ENCODE measurements at regions not wholly inside any gene's neighbourhood (a gene's known extent, or its start where the extent isn't known, plus 50 kb on each side); places are given as distances from the start of the nearest gene placed in this dataset.

DNA sequence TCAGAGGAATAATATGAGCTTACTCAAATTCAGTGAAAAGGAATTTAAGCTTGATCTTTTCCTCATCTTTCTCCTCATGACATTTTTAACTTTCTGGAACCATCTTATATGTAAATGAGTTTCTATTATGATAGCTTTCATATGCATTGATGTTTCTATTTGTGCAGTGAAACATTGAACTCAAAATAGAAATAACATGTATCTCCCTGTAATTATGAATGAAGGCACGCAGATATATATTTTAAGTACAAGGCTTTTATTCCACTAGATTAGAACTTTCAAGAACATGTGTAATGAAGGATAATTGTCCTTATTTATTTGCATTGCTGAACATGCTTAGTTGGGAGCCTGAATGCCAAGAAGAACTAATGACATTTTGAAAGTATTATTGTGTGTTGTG is 1391.7 kb upstream of the MIR17HG start:
- TF ChIP-seq GATA1 (IDR thresholded peaks at IDR 0.05; ENCODE audit: low read depth, low read length) (no peak), POLR2A (IDR thresholded peaks at IDR 0.05; ENCODE audit: low read length) (no peak)
- DNase-seq: no peak

DNA sequence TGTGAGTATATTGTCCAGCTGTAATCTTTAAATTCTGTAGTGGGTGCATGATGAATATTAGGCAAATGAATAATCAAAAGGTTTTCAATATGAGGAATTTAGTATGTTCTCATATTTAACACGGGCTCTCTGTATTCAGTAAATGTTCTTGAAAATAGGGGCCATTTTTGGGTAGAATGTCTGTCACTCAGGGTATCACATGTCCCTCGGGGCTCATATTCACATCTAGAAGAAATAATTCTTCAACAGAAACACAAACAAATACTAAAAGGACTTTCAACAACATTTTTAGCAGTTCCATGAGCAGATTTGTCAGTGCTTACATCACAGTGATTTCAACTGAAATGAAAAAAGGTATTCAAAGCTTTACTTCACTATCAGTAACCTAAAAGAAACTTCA is 1388.4 kb upstream of the MIR17HG start:
- no peak for DNase-seq
- no peak for TF ChIP-seq GATA1 (IDR thresholded peaks at IDR 0.05; ENCODE audit: low read depth, low read length)

DNA sequence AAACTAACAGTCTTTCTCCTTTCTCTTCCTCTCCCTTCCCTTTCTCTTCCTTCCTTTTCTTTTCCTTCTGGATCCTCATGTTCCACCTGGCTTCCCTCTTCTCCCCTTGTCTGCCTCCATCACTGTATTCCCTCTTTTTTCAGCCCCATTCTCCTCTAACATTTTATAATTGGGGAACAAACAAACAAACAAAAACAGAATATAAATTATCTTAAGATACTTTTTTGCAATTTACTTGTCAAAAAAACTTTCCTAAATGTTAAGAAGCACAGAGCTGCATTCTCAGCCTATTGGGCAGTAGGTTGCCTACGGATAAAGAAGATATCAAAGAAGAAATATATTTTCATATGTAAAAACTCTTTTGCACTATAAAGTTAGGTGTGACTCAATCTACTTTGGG is 1382.2 kb upstream of the MIR17HG start:
- no peak for TF ChIP-seq POLR2A (IDR thresholded peaks at IDR 0.05; ENCODE audit: low read length)
- TF ChIP-seq GATA1 (IDR thresholded peaks at IDR 0.05; ENCODE audit: low read depth, low read length): no peak
- DNase-seq: no peak

DNA sequence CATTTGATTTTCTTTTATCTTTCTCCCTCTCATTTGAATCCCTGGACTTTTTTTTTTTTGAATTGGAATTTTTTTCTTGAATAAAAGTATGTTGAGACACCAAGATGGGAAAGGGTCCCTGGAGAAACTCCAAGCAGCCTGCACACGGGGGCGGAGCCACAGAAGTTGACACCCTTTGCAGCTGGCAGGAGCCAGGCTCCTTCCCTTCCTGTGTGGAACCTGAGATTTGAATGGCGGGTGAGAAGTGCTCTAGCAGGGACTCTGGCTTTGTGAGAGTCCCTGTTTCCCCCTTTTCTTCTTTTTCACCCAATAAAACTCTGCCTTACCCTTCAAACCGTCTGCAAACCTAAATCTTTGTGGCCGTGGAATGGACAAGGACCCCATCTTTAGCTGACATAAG is 1381.0 kb upstream of the MIR17HG start:
- DNase-seq: no peak
- TF ChIP-seq GATA1 (IDR thresholded peaks at IDR 0.05; ENCODE audit: low read depth, low read length) (no peak), POLR2A (IDR thresholded peaks at IDR 0.05; ENCODE audit: low read length) (no peak)

DNA sequence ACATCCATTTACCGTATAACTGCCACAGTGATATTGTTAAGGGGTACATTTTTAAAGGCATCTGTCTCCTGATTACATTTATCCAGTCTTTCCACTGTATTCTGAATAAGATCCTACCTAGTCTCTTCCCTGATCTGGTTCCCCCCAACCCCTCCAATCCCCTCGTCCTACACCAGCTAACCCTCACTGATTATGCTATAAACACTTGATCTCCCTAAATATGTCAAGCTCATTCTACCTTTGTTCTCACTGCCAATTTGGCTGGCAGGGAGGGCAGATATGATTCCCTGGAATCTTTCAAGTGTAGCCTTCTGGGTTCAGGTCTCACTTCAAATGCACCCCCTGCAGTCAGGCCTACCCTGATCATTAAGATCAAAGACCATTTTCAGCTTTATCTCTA is 1379.8 kb upstream of the MIR17HG start:
- no peak for DNase-seq
- TF ChIP-seq GATA1 (IDR thresholded peaks at IDR 0.05; ENCODE audit: low read depth, low read length) (no peak), POLR2A (IDR thresholded peaks at IDR 0.05; ENCODE audit: low read length) (no peak)

DNA sequence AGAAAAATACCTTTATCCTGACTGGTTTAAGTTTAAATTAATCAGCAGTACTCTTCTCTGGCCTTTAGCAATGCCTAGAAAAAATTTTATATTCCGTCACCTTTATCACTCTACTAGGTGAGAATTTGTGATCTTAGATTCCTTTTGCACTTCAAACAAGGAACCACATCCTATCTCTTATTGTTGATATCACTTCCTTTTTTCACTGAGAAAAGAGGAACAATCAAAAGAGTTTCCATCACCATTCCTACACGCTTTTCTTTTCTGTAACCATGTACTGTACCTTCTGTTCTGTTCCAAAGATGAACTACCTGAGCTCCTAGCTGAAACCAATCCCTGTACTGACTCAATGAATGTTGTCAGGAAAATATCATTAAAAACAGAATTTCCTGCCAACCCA is 1379.0 kb upstream of the MIR17HG start:
- TF ChIP-seq GATA1 (IDR thresholded peaks at IDR 0.05; ENCODE audit: low read depth, low read length): no peak
- TF ChIP-seq POLR2A (IDR thresholded peaks at IDR 0.05; ENCODE audit: low read length): no peak
- DNase-seq: no peak

DNA sequence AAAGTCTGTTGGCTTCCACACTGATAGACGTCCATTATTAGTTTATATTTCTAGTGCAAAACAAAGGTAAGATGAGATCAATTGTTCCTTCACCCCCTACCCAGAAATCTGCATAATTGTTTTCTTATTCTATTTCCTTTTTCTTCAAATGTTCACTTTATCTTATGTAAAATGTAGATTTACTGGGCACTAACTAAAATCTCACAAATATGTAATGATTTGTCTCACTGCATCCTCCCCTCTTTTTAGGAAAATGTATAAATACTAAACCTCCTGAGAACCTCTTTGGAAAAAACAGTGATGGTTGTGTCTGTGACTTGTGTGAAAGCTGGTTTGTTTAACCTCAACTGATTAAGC is 1377.2 kb upstream of the MIR17HG start:
- no peak for DNase-seq
- TF ChIP-seq GATA1 (IDR thresholded peaks at IDR 0.05; ENCODE audit: low read depth, low read length) (no peak), POLR2A (IDR thresholded peaks at IDR 0.05; ENCODE audit: low read length) (no peak)

DNA sequence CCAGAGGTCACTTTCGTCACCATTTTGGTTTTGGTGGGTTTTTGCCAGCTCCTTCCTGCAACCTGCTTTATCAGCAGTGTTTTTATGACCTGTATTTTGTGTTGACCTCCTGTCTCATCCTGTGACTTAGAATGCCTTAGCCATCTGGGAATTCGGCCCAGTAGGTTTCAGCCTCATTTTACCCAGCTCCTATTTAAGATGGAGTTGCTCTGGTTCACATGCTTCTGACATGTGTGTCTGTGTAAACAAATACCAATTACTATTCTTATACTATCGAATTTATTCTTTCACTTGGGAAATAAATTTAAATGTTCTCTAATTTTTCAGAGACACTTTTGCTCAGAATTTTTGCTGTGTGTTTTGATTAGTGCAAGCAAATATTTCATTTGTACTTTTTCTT is 1370.3 kb upstream of the MIR17HG start:
- DNase-seq: no peak
- TF ChIP-seq POLR2A (IDR thresholded peaks at IDR 0.05; ENCODE audit: low read length) (no peak), GATA1 (IDR thresholded peaks at IDR 0.05; ENCODE audit: low read depth, low read length) (no peak)

DNA sequence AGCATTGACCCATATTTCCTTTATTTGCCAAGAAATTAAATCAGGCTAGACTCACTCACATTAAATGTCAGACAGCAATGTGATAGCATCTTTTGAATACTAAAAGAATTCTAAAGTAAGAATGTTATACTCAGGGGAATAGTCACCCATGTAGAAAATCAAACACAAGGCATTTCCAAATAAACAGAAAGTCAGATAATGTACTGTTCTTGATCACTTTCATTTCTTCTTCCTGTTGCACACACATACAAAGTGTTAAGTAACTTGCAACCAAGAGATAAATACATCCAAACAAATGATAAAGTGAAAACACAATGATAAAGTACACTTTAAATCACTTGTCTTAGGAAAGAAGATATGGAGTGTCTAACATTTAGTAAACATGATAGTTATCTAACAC is 1366.6 kb upstream of the MIR17HG start:
- TF ChIP-seq GATA1 (IDR thresholded peaks at IDR 0.05; ENCODE audit: low read depth, low read length) (no peak), POLR2A (IDR thresholded peaks at IDR 0.05; ENCODE audit: low read length) (no peak)
- DNase-seq: no peak

DNA sequence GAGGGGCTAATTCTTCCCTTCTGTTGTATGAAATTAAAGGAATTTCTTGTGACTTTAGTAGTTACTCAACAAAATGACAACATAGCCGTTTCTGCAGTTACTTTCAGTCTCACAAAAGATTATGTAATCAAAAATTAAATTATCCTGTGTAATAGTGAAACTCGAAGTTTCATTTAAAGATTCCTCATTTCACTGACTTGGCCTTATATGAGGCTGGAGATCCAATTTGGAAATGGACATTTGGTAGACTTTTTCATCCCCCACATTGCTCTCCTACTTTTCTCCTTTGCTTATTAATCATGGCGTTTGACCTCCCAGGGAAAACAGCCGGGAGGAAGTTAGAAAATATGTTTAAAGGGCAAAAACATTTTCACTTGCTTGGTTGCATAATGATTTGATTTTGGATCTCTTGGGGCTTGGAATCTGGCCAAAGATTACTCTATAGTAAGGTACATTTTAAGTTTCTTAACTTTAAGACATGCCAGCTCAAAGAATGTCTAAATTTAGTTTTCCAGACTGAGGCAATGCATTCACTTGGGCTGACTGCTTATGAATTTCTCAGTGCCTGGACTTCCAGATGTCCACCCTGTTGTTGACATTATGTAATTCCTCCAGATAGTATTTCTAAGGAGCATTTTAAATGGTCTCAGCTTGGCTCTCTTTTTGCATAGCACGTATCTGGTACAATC is 1364.9 kb upstream of the MIR17HG start:
- DNase-seq: no peak
- TF ChIP-seq POLR2A (IDR thresholded peaks at IDR 0.05; ENCODE audit: low read length) (no peak), GATA1 (IDR thresholded peaks at IDR 0.05; ENCODE audit: low read depth, low read length) (no peak)

DNA sequence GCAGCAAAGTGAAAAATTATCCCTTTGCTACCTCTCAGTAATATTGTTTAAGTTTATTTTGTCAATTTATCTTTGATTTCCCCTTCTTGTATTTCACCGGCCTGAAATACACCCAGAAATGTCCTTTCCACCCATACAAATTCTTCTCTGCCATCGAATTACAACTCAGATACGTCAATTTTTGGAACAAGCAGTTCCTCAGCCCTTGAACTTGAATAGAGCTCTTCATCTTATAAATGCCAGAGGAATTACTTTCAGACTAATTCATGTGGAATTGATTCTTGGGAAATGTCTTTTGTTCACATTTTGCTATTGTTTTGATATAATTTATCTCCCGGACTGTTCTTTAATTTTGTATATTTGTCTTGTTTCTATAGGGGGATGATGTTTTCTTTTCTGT is 1359.3 kb upstream of the MIR17HG start:
- DNase-seq: no peak
- no peak for TF ChIP-seq POLR2A (IDR thresholded peaks at IDR 0.05; ENCODE audit: low read length)
- TF ChIP-seq GATA1 (IDR thresholded peaks at IDR 0.05; ENCODE audit: low read depth, low read length): no peak

DNA sequence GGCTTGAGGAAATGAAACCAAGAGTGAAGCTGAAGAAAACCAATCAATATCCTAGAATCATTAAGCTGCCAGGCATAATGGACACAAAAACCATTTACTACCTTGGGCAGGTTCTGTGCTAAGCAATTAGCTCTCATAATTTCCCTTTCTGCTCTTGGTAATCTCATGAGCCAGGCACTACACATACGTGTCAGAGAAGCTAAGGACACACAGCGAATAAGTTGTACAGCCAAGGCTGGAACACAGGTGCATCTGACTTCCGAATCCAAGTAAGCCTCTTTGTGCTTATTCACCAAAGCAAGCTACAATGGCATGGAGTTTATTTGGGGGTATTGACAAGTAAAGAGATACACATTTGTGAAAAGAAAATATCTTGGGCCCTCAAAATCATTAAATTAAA is 1343.9 kb upstream of the MIR17HG start:
- TF ChIP-seq GATA1 (IDR thresholded peaks at IDR 0.05; ENCODE audit: low read depth, low read length) (no peak), POLR2A (IDR thresholded peaks at IDR 0.05; ENCODE audit: low read length) (no peak)
- DNase-seq: no peak

DNA sequence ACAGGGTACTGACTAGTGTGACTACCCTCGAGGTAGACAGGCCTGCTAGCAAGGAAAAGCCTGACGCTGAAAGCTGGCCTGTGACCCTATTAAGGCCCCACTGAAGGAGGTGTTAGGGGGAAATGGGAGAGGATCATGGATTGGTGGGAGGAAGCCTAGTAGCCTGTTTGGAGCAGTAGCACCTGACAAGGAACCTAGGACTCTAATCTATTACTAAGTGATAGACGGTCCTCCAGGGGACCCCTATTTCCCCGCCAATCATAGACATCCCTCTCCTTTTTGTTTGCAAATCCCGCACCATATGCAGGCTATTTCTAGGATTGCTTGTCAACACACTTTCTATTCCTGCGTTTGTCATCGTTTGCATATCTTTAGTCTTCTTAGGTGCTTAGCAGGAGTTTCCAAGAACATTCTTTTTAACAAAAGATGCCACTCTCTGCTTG is 1338.8 kb upstream of the MIR17HG start:
- TF ChIP-seq GATA1 (IDR thresholded peaks at IDR 0.05; ENCODE audit: low read depth, low read length) (no peak), POLR2A (IDR thresholded peaks at IDR 0.05; ENCODE audit: low read length) (no peak)
- DNase-seq: no peak

DNA sequence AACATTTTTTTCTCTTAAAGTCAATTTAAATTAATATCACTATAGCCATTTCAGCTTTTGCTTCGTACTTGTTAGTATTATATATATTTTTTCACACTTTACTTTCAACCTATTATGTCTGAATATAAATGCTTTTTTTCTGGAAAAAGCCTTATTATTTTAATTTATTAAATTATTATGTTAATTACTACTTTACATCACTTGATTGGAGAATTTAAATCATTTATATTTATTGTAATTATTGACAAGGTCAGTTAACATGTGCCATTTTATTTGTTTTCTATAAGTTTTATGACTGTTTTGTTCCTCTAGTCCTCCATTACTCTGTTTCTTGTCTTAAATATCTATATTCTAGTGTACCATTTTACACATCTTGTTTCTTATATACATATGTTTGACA is 1333.4 kb upstream of the MIR17HG start:
- no peak for DNase-seq
- TF ChIP-seq POLR2A (IDR thresholded peaks at IDR 0.05; ENCODE audit: low read length) (no peak), GATA1 (IDR thresholded peaks at IDR 0.05; ENCODE audit: low read depth, low read length) (no peak)

DNA sequence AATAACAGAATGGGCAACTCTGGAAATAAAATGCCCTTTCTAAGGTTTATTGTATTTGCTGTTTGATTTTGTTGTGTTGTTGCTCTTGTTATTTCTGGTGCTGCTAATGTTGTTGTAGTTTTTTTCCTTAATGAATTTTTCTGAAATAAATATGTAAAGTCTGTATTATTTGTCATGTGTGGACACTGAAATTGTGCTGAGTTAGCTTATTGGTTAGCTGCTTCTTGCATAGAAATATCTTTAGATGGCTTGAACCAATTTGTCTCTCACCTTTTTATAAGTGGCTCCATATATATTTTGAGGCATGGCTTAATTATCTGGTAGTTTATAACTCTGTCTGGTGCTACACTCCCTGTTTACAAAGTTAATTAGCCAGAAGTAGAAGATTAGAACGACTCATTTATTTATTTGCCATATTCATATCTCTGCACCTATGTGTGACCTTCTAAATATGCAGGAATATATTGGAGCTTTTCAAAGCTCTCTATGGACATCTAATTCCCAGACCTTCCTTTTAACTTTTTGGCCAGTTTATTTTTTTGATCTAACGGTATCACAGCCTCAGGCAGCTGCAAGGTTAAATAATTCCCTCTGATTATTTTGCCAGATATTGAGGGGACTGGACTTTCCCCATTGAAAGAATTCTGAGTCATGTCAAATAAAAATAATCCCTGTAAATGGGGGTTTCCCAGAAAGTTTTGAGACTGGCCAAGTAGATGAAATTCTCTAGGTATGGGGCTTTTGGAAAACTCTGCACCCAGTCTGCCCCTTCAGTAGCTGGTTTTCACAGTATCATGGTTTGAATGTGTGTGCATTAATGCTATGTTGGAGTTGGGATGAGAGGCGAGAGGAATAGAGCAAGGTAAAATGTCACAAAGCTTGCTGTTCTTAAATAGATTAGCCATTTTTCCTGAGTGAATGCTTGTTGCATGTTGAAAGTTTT is 1331.7 kb upstream of the MIR17HG start:
- no peak for DNase-seq
- TF ChIP-seq GATA1 (IDR thresholded peaks at IDR 0.05; ENCODE audit: low read depth, low read length) (no peak), POLR2A (IDR thresholded peaks at IDR 0.05; ENCODE audit: low read length) (no peak)

Measured in erythroblast (primary cell).